GM19468 (cell line): ENCODE measurements at regions not wholly inside any gene's neighbourhood (a gene's known extent, or its start where the extent isn't known, plus 50 kb on each side); places are given as distances from the start of the nearest gene placed in this dataset.
"Not testable (repeated sequence)": the region's sequence is repeated elsewhere in the genome, so short reads cannot be mapped to it uniquely, and the experiment has no call there.

Experiments
- ATAC-seq: cut with Tn5 transposase; IDR thresholded peaks from one replicate; pipeline ENCODE4 v1.9.1; 2021; ENCODE audit warnings: mild to moderate bottlenecking, moderate library complexity, moderate number of reproducible peaks; ENCODE audit not compliant: unreplicated experiment; ENCODE audit errors: extremely low read depth

DNA sequence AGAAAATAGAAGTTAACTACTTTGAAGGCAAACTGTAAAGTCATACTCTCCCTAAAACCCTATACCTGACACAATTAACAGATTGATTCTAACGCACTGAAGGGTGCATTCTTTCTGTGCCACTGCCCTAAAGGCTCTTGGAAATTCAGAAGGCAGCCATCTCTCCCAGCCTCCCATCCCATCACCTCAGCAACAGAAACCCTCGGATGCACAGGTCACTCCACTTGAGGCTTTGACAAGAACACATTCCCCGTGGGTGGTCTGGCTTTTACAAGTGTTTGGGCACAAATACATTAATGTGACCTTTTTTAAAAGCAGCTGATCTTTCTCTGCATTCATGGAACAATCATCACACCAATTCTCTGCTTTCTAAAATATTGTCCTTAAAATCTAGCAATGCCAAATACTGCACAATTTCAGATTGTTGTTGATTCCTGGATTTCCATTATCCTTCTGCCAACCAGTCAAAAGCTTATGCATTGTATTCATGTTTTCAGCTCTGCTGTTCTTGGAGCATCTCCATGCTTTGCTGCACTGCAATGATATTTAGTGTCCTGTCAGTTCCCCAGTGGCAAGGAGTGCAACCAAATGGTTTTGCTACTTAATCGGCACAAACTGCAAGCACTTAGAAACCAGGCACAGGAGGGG is 175.6 kb downstream of the TMEM161B start:
- no peak for ATAC-seq

DNA sequence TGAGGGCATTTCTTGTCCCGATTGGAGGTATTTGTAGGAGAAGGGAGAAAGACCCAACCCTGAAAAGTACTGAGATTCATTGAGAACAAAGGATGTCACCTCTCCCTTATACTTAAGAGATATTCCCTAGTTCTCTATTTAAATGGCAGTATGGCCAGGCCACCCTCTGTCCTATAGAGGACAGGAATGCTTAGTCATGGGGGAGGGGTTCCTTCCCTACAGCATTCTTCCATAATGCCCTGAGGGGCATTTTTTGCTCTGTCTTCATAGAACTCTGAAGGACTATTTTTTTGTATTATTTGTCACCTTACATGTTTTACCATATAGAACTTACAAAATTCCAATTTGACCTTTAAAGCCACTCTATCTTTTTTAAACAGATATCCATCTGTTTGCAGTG is 176.3 kb downstream of the TMEM161B start:
- no peak for ATAC-seq

- ATAC-seq: no peak
These were observed 178.1 kb downstream of the TMEM161B start for GRCh38 chr5:88090506-88090905.

GRCh38 chr5:88089719-88090390 is 178.8 kb downstream of the TMEM161B start:
- ATAC-seq: no peak

- ATAC-seq: no peak
These were observed 183.2 kb downstream of the TMEM161B start for GRCh38 chr5:88085462-88085861.

- ATAC-seq: no peak
These were observed 186.8 kb downstream of the TMEM161B start for GRCh38 chr5:88081877-88082276.

DNA sequence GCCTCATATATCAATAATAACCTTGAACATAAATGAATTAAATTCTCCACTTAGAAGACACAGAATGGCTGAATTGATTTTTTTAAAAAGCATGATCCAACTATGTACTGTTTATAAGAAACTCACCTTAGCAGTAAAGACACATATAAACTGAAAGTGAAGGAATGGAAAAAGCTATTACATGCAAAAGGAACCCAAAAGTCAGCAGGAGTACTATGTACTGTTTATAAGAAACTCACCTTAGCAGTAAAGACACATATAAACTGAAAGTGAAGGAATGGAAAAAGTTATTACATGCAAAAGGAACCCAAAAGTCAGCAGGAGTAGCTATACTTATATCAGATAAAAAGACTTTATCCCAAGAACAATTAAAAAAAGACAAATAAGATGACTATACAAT is 204.8 kb downstream of the TMEM161B start:
- no peak for ATAC-seq

DNA sequence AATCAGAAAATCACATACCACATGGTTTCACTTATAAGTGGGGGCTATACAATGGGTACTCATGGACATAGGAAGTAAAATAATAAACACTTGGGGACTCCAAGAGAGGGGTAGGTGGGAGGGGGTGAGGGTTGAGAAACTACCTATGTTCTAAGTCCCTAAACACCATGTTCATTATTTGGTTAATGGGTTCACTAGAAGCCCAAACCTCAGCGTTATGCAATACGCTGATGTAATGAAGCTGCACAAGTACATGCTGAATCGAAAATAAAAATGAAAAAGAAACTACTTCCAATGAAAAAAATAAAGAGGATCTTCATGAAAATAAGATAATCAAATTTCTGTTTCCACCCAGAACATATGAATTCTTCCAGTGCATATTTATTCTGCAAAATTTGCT is 208.5 kb downstream of the TMEM161B start:
- ATAC-seq: no peak

- no peak for ATAC-seq
These were observed 210.0 kb downstream of the TMEM161B start for GRCh38 chr5:88058625-88059024.

DNA sequence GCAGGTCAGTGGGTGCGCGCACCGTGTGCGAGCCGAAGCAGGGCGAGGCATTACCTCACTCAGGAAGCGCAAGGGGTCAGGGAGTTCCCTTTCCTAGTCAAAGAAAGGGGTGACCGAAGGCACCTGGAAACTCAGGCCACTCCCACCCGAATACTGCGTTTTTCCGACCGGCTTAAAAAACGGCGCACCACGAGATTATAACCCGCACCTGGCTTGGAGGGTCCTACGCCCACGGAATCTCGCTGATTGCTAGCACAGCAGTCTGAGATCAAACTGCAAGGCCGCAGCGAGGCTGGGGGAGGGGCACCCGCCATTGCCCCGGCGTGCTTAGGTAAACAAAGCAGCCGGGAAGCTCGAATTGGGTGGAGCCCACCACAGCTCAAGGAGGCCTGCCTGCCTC is 216.2 kb downstream of the TMEM161B start:
- not testable (repeated sequence) for ATAC-seq

DNA sequence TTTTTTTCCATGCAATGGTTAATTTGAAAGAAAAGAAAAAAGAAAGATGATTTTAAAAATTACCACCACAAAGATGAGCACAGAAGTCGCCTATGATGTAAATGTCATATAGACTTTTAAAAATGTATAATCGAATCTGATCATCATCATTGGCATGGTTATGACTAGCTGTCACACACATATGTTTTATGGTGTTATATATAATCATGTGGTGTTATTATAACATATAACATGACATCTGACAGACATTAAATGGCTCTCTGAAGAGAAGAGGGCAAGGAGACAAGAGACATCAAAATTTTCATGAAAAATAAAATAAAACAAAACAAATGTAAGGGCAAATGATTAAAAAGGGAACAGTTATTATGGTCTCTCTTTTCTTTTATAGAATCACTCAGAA is 217.5 kb downstream of the TMEM161B start:
- no peak for ATAC-seq

DNA sequence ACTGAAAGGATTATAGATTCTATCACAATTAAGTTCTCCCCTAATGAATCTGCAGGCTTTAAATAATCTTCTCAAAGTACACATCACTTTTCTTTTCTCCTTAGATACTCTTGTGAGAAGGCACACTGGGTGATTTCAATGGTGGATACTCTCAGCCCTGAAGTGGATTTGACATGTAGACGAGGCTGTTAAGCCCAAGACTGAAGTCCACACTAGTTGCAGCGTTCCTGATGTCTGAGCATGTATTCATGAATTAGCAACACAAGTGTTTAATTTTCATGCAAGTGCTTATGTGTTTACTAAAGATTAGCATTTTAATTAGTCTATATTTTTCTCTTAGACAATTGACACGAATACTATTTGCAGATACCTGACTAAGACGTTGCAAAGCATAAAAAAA is 218.9 kb downstream of the TMEM161B start:
- ATAC-seq: no peak

DNA sequence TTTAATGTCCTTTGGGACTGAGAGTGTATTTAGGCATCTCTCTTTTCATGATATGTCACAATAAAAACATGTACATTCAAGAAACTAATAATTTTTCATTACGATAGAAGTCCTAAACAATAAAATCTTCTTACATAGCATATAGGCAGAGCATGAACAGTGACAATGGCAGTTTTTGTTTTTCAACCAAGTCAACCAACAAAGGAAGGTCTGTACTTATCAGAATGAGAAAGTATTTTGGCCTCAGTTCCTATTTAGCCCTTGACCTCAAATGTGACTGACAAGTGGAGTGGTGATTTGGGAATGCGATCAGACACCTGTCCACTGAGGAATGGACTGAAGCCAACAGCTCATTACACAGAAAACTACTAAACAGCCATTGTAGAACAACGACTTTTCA is 219.5 kb downstream of the TMEM161B start:
- no peak for ATAC-seq

GRCh38 chr5:88045931-88046461 is 222.6 kb downstream of the TMEM161B start:
- ATAC-seq: no peak

DNA sequence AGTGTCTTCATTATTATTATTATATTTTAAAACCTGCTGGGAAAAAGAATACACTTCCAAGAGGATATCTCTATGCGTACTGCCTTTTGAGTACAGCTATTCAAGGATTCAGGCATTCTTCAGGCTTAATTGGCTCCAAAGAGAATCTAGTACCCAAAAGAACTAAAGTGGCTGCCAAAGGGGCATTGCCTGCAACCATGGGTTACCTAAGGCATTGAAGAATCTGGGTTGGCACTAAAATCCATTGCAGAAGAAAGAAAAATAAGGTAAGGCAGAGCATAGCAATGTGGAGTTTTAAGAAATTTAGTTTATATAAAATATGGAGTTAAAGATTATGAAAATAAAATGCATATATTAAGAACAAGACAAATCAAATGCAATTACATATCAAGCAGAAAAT is 223.5 kb downstream of the TMEM161B start:
- no peak for ATAC-seq

GRCh38 chr5:88034520-88034919 is 234.1 kb downstream of the TMEM161B start:
- ATAC-seq: no peak

DNA sequence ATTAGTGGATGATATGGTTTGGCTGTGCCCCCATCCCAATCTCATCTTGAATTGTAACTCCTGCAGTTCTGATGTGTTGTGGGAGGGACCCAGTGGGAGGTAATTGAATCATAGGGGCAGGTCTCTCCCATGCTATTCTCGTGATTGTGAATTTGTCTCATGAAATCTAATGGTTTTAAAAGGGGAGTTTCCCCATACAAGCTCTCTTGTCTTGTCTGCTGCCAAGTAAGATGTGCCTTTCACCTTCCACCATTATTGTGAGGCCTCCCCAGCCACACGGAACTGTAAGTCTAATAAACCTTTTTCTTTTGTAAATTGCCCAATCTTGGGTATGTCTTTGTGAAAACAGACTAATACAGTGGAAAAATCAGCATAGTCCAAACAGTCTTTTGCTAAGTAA is 235.5 kb downstream of the TMEM161B start:
- ATAC-seq: no peak

GRCh38 chr5:88029011-88029410 is 239.6 kb downstream of the TMEM161B start:
- no peak for ATAC-seq

GRCh38 chr5:88021141-88021540 is 247.5 kb downstream of the TMEM161B start:
- ATAC-seq: no peak

DNA sequence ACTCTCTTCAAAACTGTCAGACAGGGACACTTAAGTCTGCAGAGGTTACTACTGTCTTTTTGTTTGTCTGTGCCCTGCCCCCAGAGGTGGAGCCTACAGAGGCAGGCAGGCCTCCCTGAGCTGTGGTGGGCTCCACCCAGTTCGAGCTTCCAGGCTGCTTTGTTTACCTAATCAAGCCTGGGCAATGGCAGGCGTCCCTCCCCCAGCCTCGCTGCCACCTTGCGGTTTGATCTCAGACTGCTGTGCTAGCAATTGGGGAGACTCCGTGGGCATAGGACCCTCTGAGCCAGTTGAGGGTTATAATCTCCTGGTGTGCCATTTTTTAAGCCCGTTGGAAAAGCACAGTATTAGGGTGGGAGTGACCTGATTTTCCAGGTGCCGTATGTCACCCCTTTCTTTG is 253.7 kb downstream of the TMEM161B start:
- not testable (repeated sequence) for ATAC-seq

GRCh38 chr5:88000877-88001276 is 267.8 kb downstream of the TMEM161B start:
- ATAC-seq: no peak

DNA sequence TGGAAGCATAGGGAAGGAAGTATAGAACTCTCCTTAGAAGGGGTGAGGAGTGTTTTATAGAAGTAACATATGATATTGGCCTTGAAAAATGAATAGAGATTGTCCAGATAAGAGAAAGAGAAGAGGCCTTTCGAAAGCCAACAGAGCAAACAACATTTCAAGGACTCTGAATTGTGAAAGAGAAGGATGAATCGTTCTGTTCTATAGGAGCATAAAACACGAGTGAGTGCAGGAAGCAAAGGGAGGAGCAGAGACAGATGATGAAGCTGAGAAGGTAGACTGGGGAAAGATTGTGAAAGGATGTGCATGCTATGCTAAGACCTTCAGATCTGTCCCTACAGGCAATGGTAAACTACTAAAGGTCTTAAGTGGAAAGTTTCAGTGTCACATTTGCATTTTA is 271.0 kb downstream of the TMEM161B start:
- ATAC-seq: no peak
